ENCODE measurements at regions not wholly inside any gene's neighbourhood (a gene's known extent, or its start where the extent isn't known, plus 50 kb on each side); places are given as distances from the start of the nearest gene placed in this dataset.

GRCh38 chr2:72012886-72013574 is 134.6 kb downstream of the CYP26B1 start:
- TF ChIP-seq POLR2A (IDR thresholded peaks at IDR 0.05): no peak
- no peak for TF ChIP-seq CTCF (IDR thresholded peaks at IDR 0.05)
